Transverse colon (tissue), 4 donors: ENCODE measurements at regions not wholly inside any gene's neighbourhood (a gene's known extent, or its start where the extent isn't known, plus 50 kb on each side); places are given as distances from the start of the nearest gene placed in this dataset.

ENCODE experiments used
- POLR2A ChIP-seq: fragments of 450-650 bp; IDR thresholded peaks from one replicate; pipeline ENCODE4 v1.6.1; 2016; ENCODE audit warnings: antibody characterized with exemption, mild to moderate bottlenecking, moderate library complexity
- POLR2AphosphoS5 ChIP-seq, 3 donors: sonication (generic); formaldehyde crosslinking; IDR thresholded peaks; one replicate each; pipeline ENCODE4 v1.6.1; 2016; ENCODE audit warnings: antibody characterized with exemption in 3 of 3
- TF ChIP-seq, protein P1 (sequence below), 5 experiments: fragments of 200-600 bp in 3 of 5; fragments of 450-650 bp in 2 of 5; sonication (generic) in 3 of 5; IDR thresholded peaks; 1 replicate in 2 of 5; 2 replicates in 3 of 5; pipeline ENCODE4 v1.5.1; 2016 to 2017; ENCODE audit warnings: antibody characterized with exemption in 5 of 5, inconsistent platforms in 3 of 5, mild to moderate bottlenecking in 2 of 5, moderate library complexity in 1 of 5

DNA sequence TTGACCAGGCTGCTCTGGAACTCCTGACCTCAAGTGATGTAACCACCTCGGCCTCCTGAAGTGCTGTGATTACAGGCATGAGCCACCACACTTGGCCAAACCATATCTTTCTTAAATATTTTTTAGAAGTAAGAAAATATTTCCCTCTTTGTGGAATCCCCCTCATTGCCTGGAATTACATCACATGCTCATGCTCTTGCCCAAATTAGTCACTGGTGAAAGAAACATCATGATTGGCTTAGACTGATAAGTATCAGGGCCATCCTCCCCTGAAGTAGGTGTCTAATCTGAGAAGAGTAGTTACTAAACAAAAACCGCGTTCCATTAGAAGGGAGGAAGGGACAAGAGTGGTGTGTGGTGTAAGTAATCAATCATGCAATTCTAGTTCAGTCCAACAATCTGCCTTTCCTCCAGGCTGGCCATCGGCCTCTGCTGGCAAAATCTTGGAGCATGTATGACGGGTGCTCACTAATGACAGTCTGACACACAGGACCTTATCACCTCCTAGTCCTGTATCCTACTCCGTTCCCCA, 52.3 kb upstream of the SCG2 start:
- TF ChIP-seq, protein P1, sequence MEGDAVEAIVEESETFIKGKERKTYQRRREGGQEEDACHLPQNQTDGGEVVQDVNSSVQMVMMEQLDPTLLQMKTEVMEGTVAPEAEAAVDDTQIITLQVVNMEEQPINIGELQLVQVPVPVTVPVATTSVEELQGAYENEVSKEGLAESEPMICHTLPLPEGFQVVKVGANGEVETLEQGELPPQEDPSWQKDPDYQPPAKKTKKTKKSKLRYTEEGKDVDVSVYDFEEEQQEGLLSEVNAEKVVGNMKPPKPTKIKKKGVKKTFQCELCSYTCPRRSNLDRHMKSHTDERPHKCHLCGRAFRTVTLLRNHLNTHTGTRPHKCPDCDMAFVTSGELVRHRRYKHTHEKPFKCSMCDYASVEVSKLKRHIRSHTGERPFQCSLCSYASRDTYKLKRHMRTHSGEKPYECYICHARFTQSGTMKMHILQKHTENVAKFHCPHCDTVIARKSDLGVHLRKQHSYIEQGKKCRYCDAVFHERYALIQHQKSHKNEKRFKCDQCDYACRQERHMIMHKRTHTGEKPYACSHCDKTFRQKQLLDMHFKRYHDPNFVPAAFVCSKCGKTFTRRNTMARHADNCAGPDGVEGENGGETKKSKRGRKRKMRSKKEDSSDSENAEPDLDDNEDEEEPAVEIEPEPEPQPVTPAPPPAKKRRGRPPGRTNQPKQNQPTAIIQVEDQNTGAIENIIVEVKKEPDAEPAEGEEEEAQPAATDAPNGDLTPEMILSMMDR (IDR thresholded peaks at IDR 0.05) = no peak
- TF ChIP-seq POLR2AphosphoS5 (IDR thresholded peaks at IDR 0.05) (no peak), POLR2A (no peak)
